ENCODE measurements at regions not wholly inside any gene's neighbourhood (a gene's known extent, or its start where the extent isn't known, plus 50 kb on each side); places are given as distances from the start of the nearest gene placed in this dataset.

DNA sequence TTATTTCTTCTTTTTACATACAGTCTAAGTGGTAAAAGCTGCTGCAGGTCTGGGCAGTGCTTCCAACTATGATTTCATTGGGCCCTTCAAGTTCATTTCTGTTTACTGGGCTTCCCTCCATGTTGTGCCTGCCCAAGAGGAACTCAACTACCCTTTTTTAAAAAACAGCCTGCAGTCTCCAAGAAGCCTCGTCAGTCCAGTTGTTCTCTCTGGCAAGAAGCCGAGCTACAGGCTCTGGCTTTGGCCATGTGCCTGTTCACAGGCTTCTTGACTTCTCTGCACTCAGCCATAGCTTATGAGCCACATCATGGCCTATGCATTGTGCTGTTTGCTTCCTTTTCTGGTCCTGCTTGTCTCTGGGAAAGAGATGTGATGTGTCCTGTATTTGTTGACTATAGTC, 119.7 kb upstream of the PJA2 start:
- no peak for DNase-seq

DNA sequence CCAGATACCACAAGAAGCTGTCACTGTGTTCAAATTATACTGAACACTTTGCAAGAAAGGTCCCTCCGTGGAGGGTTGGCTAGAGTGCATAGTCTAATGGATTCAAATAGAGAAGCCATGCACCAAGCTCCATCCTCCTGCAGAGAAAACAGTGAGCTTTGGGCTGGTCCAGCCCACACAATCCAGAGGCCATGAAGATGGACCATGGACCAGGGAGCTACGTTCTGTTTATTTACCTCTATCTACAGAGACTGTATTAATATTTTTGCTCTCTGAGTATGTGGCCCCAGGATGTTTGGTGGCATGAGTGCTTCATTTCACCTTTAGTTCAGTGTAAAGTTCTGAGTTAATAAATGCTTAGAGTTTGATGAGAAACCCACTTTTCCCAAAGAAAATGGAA, 114.8 kb upstream of the PJA2 start:
- no peak for DNase-seq

DNA sequence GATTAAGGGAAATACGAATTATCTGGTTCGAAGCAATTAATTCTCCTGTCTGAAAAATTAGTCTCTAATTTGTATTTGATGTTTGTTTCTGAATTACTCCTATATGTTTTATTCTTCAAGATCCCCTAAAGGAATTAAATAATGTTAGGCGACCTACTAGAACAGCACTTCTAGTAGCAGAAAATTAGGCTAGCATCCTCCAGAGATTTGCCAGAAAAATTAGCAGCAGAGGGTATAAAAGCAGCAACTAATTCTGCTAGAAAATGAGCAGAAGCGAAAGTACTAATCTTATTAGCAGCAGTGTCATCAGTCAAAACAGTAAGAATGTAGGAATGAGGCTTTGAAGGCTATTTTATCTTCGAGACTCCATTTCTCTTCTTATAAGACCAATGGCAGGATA, 114.3 kb upstream of the PJA2 start:
- DNase-seq: no peak

DNA sequence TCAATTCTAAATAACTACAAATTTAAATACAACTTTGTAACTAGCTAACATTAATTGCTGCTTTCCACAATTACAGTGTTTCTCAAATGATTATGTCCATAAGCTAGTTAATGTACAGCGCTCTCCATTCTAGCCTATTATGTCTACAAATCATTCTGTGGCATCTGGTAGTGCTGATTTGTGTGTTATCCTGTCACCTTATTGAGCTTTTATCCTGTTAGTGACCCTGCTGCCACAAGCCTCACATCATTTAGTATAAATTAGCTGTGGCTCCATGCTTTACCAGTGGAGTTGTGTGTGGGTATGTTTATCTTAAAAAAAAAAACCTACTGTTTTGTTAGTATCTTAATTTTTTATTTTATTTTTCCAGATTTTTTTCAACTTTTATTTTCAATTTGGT, 112.6 kb upstream of the PJA2 start:
- no peak for DNase-seq

DNA sequence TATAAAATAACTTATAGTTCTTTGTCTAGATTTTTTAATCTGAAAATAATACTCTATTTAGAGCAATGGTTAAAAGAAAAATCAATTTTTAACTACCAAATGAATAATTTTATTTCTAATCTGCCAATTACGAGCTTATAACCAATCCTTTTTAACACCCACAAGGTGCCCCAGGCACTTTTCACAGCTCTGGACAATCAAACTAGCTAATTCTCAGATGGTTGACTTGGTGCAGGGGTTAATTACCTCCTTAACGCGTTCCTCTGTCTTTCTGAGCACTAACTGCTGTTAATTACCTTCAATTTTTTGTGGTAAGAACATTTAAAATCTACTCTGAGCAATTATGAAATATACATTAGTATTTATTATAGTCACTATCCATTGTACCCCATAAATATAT, 109.6 kb upstream of the PJA2 start:
- DNase-seq: no peak

DNA sequence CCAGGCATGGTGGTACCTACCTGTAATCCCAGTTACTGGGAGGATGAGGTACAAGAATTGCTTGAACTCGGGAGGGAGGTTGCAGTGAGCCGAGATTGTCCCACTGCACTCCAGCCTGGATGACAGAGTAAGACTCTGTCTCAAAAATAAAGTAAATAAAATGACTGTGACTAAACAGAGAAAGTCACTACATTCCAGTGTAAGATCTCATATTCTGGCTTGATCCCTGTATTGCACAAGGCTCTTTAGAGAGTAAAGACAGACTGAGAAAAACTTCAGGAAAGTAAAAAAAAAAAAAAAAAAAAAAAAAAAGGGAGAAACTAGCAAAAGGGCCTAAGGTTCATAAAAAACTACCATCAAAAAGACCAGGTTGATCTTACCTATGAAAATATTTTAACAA, 106.6 kb upstream of the PJA2 start:
- DNase-seq: no peak

DNA sequence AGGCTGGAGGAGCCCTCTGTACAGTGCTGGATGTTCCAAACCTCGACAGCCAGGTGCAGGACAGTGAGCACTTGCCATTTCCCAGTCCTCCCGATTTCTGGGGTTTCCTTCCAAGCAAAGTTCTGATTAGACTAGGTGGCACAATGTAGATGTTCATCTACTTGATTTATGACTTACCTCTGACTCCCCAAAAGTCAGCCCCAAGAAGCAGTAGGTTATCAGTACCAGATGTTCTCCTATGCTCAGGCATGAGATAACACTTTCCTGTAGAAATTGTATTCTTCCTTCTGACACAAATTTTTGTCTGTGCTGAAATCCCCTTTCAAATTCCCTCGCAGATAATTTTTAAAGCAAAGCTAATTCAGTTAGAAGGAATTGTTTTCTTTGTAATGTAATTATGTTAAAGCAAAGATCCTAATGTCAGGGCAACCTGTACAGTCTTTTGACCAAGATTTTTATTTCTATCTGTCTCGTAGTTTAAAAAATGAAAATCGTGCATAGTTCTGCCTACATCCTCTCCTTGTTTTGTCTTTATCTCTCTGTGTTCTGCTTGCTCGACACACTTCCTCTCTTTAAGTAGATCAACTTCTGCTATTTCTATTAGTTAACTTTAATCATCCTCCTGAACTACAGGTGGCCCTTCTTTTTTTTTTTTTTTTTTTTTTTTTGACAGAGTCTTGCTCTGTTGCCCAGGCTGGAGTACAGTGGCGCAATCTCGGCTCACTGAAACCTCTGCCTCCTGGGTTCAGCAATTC, 102.4 kb upstream of the PJA2 start:
- no peak for DNase-seq

DNA sequence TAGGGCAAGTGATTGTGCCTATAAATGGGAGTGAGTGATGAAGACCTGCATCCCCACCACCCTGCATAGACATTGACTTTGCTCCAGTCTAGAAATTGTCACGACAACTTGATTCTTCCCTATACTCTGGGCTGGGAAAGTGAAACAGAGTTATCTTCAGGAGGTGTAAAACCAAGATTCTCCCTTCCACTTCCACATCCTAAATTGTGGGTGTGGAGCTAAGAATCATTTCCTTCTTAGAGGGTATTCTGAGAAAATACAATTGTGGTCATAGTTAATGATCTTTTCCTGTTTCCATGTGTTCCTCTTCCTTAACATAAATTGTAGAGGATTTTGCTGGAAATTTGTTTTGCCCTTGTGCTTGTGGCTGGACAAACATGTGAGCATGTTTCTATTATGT, 96.8 kb upstream of the PJA2 start:
- DNase-seq: no peak

DNA sequence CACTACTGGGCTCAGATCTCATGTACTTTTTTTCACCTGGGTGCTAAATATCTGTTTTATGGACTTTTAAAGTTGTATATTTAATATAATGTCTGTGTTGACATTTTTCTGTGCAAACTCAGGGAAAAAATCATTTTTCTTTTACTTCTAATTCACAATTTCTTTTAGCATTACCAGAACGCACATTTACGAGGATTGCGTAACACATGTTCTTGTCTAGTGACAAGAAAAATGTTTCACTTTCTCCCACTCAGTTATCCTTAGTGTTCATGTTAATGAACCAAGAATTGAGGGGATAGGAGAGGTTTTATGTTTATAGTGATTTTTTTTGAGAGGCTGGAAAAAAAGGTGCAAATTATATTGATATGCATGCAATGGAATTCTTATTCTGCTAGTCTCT, 86.3 kb upstream of the PJA2 start:
- DNase-seq: no peak

DNA sequence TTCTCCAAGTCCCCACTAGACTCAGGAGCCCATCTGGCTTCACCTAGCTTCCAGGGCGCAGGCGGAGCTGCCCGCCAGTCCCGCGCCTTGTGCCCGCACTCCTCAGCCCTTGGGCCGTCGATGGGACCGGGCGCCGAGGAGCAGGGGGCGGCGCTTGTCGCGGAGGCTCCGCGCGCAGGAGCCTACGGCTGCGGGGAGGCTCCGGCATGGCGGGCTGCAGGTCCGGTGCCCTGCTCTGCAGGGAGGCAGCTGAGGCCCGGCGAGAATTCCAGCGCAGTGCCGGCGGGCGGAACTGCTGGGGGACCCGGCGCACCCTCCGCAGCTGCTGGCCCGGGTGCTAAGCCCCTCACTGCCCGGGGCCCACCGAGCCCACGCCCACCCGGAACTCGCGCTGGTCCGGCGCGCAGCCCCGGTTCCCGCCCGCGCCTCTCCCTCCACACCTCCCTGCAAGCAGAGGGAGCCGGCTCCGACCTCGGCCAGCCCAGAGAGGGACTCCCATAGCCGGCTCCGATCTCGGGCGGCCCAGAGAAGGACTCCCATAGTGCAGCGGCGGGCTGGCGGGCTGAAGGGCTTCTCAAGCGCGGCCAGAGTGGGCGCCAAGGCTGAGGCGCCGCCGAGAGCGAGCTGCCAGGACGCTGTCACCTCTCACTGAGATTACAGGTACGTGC, 78.1 kb upstream of the PJA2 start:
- DNase-seq: no peak

DNA sequence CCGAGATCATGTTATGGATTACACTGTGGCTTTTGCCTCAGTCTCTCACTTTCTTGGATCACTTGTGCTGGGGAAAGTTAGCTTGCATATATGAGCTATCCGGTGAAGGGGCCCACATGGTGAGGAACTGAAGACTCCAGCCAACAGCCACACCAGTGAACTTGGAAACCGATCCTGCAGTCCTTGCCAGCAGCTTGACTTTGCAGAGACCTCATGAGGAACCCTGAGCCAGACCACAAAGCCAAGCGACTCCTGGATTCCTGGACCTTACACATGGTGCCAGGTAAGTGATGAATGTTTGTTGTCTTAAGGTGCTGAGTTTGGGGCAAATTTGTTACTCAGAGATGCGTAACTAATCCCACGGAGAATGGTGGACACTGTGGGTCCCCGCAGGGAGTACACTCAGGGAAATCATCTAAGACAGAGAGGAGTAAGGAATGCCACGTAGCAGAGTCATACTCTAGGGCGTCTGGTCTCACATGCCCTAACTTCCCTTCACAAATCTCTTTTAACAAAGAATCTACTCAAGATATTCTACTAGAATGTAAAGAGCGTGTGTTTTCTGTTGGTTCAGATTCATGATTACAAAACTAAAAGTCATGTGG, 76.5 kb upstream of the PJA2 start:
- no peak for DNase-seq

DNA sequence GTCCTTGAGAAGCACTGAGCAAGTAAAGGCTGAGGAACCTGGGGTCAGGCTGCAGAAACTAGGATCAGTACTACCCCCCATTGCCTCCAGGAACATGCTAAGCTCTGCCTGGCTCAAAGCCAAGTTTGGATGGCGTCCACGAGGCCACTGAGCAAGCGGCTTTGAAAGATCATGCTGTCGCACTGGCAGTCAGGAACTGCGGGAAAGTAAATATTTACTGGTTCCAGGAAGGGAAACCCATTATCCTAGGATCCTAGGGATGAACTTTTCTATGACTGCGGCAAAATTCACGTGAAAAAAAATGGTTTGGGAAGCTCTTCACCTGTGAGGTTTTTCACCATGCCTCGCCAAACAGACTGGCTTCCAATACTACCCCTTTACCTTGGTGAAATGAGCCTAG, 75.3 kb upstream of the PJA2 start:
- DNase-seq: no peak

DNA sequence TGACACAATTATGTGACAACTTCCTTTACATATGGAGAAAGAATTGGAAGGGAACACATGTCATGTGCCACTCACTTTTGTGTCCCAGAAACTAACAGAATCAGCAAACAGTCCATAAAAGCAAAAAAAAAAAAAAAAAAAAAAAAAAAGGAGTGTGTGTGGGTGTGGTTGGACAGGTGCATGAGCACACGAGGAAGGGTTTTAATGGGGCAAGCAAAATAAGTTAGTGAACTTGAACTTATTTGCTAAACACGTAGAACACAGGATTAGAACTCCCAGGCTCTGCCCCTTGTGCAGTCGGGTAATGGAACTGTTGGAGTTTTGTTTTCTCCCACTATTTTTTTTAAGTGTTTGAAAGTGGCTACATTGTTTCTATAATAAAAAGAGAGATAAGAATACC, 74.8 kb upstream of the PJA2 start:
- no peak for DNase-seq

DNA sequence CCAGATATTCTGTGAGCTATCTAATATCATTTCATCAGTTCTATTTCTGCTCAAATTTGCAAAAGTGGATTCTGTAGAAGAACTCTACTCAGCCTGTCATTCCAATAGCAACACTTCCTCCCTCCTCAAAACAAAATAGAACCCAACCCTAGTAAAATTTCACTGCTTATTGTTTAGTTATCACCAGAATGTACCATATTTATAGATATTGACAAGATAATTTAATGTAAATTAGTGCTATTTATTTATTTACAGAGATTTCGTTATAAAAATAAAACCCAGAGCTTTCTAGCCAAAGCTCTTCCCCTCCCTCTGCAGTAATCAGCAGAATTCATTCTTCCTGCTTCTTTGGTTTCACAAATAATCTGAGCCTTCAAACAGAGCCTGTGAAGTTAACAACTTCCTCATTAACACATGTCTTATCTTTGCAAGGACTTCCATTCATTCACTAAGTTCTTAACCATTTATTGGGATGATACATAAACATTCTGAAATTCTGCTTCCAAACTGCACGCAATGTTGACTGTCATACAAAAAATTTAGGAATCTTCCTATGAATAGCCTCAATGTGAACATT, 73.7 kb upstream of the PJA2 start:
- no peak for DNase-seq

DNA sequence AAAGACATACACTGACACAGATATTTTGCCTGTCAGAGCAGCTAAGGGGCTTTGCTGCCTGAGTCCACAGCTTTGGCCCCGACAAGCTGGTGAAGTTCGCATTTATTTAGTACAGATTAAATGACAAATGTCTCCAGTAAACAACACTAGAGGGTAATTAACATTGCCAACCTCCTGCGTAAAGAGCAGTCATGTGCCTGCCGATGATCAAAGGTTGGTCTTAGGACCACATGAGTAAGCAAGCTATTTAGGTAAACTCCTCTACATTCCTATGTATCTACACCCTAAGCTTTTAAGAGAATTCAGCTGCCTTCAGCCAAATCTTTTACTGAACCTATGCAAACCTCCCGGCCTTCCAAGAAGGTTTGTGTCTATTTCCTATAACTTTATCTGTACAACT, 73.0 kb upstream of the PJA2 start:
- no peak for DNase-seq

DNA sequence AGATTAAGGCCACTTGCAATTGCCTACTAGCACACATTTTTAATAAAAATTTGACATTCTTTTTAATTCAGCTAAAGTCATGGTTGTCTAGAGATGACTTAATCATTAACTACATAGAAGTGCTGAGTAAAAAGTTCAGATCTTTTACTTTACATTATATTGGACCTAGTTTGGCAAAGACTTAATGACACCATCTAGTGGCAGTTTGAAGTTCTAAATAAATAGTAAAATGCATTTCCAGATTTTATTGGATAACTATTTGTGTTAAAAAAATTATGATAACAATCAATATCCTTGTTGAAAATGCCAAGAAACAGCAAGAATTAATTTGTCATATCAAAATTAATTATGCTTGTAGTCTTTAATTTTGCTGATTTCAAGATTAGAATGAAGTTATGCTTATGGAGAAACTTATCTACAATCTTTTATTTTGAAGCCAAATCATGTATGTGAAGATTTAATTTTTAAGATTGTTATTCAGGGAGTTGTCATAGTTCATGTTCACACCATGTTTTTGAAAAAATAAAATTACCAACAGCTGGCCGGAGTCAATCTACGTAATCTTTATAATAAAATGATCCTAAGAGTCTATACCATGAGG, 69.6 kb upstream of the PJA2 start:
- DNase-seq: no peak

DNA sequence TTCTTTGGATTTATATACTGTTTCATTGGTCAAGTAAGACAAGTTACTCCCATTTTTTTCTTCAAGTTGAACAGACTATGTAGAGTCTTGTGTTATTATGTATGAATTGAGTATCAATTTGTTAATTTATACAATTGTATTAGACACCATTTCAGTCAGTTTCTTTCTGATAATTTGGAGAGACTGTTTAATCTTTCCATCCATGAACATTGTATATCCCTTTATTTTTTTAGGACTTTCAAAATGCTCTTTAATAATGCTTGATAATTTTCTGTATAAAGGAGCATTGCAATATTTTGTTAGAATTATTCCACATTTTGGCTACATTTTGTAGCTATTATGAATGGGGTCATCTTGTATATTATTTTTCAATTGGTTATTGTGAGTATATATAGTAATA, 69.1 kb upstream of the PJA2 start:
- DNase-seq: no peak

DNA sequence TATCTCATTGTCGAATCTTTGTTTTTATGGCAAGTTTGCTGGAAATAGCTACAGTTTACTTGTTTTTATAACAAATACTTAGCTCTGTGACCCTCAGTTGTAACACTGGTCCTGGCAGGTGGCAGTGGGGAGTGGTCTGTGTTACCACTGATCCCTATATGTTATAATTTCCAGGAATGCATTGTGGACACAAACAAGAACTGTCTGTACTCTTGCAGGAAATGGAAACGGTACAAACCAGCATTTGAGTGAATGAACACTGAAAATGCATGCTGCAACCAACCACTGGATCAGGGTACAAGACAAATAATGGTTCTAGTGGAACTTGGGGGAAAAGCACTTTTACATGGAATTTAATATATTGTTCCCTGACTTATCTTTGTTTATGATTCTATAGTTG, 66.5 kb upstream of the PJA2 start:
- DNase-seq: no peak

DNA sequence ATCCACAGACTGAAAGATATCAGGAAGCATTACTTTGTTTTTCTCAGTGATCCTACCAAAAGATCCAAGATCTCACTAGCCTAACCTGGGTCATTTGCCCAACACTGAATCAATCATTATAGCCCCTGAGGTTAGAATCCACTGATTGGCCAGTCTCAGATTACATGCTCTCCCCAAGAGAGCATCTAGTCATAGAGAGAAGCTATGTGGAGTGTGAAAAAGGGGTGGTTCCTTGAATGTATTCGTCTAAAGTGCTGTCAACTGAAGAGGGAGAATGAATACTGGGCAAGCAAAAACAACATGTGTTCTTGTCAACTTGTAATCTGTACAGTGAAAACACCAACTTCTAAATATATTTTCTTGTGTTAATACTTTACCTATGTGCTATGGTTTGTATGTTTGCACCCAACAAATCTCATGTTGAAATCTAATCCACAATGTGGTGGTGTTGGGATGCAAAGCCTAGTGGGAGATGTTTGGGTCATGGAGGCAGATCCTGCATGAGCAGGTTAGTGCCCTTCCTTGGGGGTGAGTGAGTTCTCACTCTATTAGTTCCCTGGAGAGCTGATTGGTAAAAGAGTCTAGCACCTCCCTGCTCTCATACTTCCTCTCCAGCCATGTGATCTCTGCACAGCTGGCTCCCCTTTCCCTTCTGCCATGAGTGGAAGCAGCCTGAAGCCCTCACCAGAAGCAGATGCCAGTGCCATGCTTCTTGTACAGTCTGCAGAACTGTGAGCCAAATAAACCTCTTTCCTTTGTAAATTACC, 60.3 kb upstream of the PJA2 start:
- no peak for DNase-seq

DNA sequence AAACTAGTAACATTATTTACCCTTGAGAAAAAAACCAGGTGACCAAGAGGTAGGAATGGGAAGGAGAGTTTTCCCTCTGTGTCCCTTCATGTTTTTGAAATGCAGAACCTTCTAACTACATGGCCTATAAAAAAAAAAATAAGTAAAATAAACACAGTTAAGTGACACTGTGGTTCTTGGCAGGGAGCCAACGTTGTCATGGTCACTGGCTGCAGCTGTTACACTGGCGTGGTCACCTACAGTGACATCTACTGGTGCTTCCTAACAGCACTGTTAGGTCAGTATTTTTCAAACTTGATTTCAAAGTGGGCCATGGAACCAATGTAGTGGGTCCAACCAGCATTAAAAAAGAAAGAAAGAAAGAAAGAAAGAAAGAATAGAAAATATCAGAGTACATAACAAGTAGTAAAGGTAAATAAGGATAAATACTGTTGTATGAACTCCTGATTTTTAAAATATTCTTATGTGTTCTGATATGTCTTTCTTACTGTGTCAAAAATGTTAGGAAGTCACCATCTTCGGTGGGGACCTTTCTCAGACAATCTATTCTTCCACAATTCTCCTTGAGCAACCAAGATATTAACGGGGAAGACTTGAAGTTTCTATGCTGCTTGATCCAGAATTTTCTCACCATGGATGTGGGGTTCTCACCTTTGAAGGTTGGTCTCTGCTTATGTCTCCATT, 59.1 kb upstream of the PJA2 start:
- DNase-seq: peak; percentile 62

DNA sequence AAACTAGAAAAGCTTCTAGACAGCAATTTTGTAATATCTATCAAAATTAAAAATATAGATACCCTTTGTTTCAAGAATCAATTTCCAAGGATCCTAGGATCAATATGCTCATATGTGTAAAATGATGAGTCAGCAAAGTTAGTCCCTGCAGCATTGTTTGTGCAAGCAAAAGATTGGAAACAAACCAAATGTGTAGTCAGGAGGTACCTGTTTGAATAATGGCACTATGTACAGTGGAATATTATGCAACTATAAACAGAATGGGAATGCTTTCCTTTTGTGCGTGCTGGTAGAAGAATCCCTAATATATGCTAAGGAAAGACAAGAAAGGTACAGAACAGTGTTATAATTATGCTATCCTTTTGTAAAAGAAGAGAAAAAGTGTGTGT, 58.5 kb upstream of the PJA2 start:
- no peak for DNase-seq

DNA sequence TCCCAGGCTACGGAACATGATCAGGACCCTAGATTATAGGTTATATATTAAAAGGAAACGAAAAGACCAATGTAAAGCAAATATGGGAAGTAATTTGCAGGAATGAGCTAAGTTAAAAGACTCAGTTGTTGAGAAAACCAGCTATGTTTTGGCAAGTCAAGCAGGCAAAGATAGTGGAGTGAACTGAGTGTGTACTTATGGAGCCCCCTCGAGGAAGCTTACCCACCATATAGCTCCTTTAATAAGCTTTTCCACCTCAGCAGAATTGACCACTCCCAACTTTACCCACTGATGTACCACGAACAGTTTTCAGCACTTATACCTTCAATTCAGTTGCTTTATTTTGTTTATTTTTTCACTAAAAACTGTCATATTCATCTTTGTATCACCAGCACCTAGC, 57.3 kb upstream of the PJA2 start:
- no peak for DNase-seq
